ENCODE measurements at regions not wholly inside any gene's neighbourhood (a gene's known extent, or its start where the extent isn't known, plus 50 kb on each side); places are given as distances from the start of the nearest gene placed in this dataset.

GRCh38 chr18:46291149-46291548 lies 187.0 kb downstream of the HAUS1 start:
- no peak for TF ChIP-seq CTCF (IDR thresholded peaks at IDR 0.05)
- no peak for TF ChIP-seq ZFX (IDR thresholded peaks at IDR 0.05; ENCODE audit: borderline replicate concordance)

Measured in 22Rv1 (cell line).